Fibroblast of lung (primary cell): ENCODE measurements at regions not wholly inside any gene's neighbourhood (a gene's known extent, or its start where the extent isn't known, plus 50 kb on each side); places are given as distances from the start of the nearest gene placed in this dataset.

Experiments used
- DNase-seq, 2 donors: peaks; one replicate each; pipeline versions ENCODE4 v3.0.0 to v3.0.0-alpha.2; 2010; ENCODE audit warnings: low read depth in 2 of 2
- H2AFZ ChIP-seq: 2 replicates; pipeline ENCODE4 v1.5.1; 2012; ENCODE audit warnings: low read length, control low read depth, inconsistent platforms
- H3K27ac ChIP-seq: 2 replicates; pipeline ENCODE4 v1.5.1; 2011; ENCODE audit warnings: low read length, control low read depth; ENCODE audit not compliant: insufficient read depth
- H3K27me3 ChIP-seq: 2 replicates; pipeline ENCODE4 v1.5.1; 2011; ENCODE audit warnings: mild to moderate bottlenecking, low read length; ENCODE audit not compliant: control insufficient read depth, insufficient read depth
- H3K36me3 ChIP-seq: 2 replicates; pipeline ENCODE4 v1.5.1; 2011; ENCODE audit warnings: low read length; ENCODE audit not compliant: control insufficient read depth, insufficient read depth
- H3K4me1 ChIP-seq: 2 replicates; pipeline ENCODE4 v1.5.1; 2011; ENCODE audit warnings: low read length; ENCODE audit not compliant: control insufficient read depth, insufficient read depth; ENCODE audit errors: extremely low read depth
- H3K4me2 ChIP-seq: 2 replicates; pipeline ENCODE4 v1.5.1; 2011; ENCODE audit warnings: low read length, control low read depth; ENCODE audit not compliant: insufficient read depth; ENCODE audit errors: extremely low read depth
- H3K4me3 ChIP-seq, 4 experiments: fragments of 200-600 bp in 1 of 4; sonication (generic) in 1 of 4; replicated peaks in 1 of 4; 2 replicates each; pipeline ENCODE4 v1.5.1; 2011 to 2016; ENCODE audit warnings: low read length in 4 of 4, low read depth in 3 of 4, mild to moderate bottlenecking in 3 of 4, control low read depth in 2 of 4, inconsistent platforms in 1 of 4, mixed read lengths in 1 of 4; ENCODE audit not compliant: insufficient read depth in 1 of 4; ENCODE audit errors: control extremely low read depth in 1 of 4
- H3K79me2 ChIP-seq: 2 replicates; pipeline ENCODE4 v1.5.1; 2012; ENCODE audit warnings: mild to moderate bottlenecking, low read length, inconsistent platforms; ENCODE audit not compliant: control insufficient read depth, insufficient read depth
- H3K9ac ChIP-seq: 2 replicates; pipeline ENCODE4 v1.5.1; 2011; ENCODE audit warnings: mild to moderate bottlenecking, low read length, control low read depth; ENCODE audit not compliant: insufficient read depth
- H3K9me3 ChIP-seq: 2 replicates; pipeline ENCODE4 v1.5.1; 2012; ENCODE audit warnings: low read depth, low read length; ENCODE audit not compliant: control insufficient read depth, insufficient read depth
- H4K20me1 ChIP-seq: 2 replicates; pipeline ENCODE4 v1.5.1; 2011; ENCODE audit warnings: low read length; ENCODE audit not compliant: control insufficient read depth, insufficient read depth; ENCODE audit errors: extremely low read depth
- EZH2 ChIP-seq: IDR thresholded peaks from 2 replicates; pipeline ENCODE4 v1.5.1; 2012; ENCODE audit warnings: low read length, control low read depth, mild to moderate bottlenecking; ENCODE audit errors: missing control alignments
- TF ChIP-seq, protein P1 (sequence below), 2 donors: IDR thresholded peaks in 1 of 2; conservative IDR thresholded peaks in 1 of 2; 1 replicate in 1 of 2; 2 replicates in 1 of 2; pipeline ENCODE4 v1.5.1; 2011 to 2012; ENCODE audit warnings: low read length in 2 of 2, control low read depth in 1 of 2, inconsistent platforms in 1 of 2, low read depth in 1 of 2, mild to moderate bottlenecking in 1 of 2

DNA sequence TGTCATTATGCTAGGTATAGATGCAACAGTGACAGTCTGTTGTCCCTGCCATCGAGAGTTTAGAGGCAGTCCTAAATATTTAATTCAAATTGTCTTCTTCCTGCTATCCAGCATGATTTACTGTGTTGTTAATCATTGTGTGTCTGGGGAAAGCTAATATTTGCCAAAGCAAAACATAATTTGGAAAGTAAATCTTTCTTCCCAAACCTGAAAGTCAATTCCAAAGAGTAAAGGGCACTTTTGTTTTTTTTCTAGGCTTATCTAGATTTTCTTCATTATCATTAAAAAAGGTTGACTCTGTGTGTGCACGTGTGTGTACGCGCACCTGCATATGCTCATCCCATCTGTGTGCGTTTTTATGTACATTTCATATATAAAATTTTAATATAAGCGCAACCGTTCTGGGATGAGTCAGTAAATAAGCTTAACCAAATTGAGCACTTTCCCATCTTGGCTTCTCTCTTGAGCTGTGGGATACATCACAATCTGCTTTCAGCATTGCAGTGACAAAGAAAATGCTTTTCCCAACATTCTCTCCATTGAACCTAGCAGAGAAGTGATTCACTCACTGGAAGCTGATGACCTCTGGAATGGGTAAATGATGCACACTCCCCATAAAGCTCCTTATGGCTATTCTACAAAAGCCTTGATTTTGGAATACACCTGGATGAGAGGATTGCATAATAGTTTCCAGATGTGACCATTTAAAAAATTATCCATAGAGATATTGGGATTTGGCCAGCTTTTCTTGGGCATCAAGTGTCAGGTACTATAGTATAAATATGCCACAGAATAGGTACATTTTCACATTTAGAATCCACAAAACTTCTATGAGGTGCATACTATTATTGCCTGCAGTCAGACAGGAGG lies 488.4 kb downstream of the ADCYAP1 start:
- no peaks in the 10 kb centered on the region for H3K4me1 ChIP-seq
- no peak overlapping the region for H3K9ac ChIP-seq
- no peak overlapping the region for H2AFZ ChIP-seq
- no peak overlapping the region for H3K4me2 ChIP-seq
- H4K20me1 ChIP-seq: no peaks in the 10 kb centered on the region
- no peaks in the 10 kb centered on the region for H3K27me3 ChIP-seq
- no peak overlapping the region for H3K4me3 ChIP-seq
- H3K9me3 ChIP-seq: no peaks in the 10 kb centered on the region
- TF ChIP-seq EZH2: no peak
- TF ChIP-seq, protein P1, sequence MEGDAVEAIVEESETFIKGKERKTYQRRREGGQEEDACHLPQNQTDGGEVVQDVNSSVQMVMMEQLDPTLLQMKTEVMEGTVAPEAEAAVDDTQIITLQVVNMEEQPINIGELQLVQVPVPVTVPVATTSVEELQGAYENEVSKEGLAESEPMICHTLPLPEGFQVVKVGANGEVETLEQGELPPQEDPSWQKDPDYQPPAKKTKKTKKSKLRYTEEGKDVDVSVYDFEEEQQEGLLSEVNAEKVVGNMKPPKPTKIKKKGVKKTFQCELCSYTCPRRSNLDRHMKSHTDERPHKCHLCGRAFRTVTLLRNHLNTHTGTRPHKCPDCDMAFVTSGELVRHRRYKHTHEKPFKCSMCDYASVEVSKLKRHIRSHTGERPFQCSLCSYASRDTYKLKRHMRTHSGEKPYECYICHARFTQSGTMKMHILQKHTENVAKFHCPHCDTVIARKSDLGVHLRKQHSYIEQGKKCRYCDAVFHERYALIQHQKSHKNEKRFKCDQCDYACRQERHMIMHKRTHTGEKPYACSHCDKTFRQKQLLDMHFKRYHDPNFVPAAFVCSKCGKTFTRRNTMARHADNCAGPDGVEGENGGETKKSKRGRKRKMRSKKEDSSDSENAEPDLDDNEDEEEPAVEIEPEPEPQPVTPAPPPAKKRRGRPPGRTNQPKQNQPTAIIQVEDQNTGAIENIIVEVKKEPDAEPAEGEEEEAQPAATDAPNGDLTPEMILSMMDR (conservative IDR thresholded peaks at IDR 0.05 in 1 of 2, IDR thresholded peaks at IDR 0.05 in 1 of 2; ENCODE audit: low read depth in 1 of 2, low read length in 2 of 2): no peak
- DNase-seq: no peak
- H3K36me3 ChIP-seq: no peaks in the 10 kb centered on the region
- no peaks in the 10 kb centered on the region for H3K79me2 ChIP-seq
- no peak overlapping the region for H3K27ac ChIP-seq

DNA sequence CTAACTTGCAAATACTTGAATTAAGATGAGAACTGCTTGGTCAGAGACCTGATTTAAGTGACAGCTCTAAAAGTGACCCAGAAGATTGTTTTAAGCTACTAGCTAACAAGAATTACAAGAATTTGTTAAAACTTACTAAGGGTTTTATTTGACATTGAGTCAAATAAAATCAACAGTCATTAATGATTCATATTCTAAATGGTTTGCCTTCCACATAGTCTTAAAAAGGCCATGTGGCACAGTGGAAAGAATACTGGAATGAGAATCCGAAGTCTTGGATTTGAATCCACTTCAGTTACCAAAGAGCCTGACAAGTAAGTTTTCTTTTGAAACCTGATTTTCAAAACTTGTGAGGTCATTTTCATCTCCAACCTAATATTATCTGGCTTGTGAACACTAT lies 489.3 kb downstream of the ADCYAP1 start:
- TF ChIP-seq EZH2: no peak
- TF ChIP-seq, protein P1 (conservative IDR thresholded peaks at IDR 0.05 in 1 of 2, IDR thresholded peaks at IDR 0.05 in 1 of 2; ENCODE audit: low read depth in 1 of 2, low read length in 2 of 2): no peak
- Histone ChIP-seq H3K4me2 (no peak overlapping the region), H2AFZ (no peak overlapping the region), H3K4me1 (no peaks in the 10 kb centered on the region), H4K20me1 (no peaks in the 10 kb centered on the region), H3K27ac (no peak overlapping the region), H3K9ac (no peak overlapping the region), H3K36me3 (no peaks in the 10 kb centered on the region), H3K79me2 (no peaks in the 10 kb centered on the region), H3K9me3 (no peaks in the 10 kb centered on the region), H3K4me3 (no peak overlapping the region), H3K27me3 (no peaks in the 10 kb centered on the region)
- DNase-seq: no peak

DNA sequence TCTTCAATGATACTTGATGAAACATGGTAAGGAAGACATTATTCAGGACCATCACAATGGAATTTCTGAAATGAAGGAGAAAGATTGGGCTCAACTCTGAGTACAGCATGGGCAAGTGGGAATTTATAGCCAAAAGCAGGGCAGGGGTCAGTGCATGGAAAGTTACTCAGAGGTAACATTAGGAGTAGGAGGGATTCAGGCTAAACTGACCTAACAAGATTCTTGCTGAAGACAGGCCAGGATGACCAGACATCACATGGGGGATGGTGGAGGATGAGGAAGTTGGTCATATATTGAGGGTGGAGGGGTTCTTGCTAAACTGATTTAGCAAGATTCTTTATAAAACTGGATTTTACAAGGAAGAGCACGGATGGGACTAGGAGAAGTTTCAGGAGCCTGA lies 489.8 kb downstream of the ADCYAP1 start:
- no peak overlapping the region for H3K9ac ChIP-seq
- H3K4me3 ChIP-seq: no peak overlapping the region
- no peaks in the 10 kb centered on the region for H4K20me1 ChIP-seq
- H3K27me3 ChIP-seq: no peaks in the 10 kb centered on the region
- H3K9me3 ChIP-seq: no peaks in the 10 kb centered on the region
- no peak overlapping the region for H2AFZ ChIP-seq
- no peak overlapping the region for H3K27ac ChIP-seq
- H3K36me3 ChIP-seq: no peaks in the 10 kb centered on the region
- no peaks in the 10 kb centered on the region for H3K79me2 ChIP-seq
- H3K4me1 ChIP-seq: no peaks in the 10 kb centered on the region
- no peak overlapping the region for H3K4me2 ChIP-seq
- TF ChIP-seq, protein P1 (conservative IDR thresholded peaks at IDR 0.05 in 1 of 2, IDR thresholded peaks at IDR 0.05 in 1 of 2; ENCODE audit: low read depth in 1 of 2, low read length in 2 of 2): no peak
- no peak for TF ChIP-seq EZH2
- DNase-seq: no peak
